ENCODE measurements at regions not wholly inside any gene's neighbourhood (a gene's known extent, or its start where the extent isn't known, plus 50 kb on each side); places are given as distances from the start of the nearest gene placed in this dataset.

- no peak for DNase-seq (ENCODE audit: low spot score)
Observed at GRCh38 chr3:6512172-6512800, 348.6 kb upstream of the GRM7 start.

GRCh38 chr3:6516143-6516542 is 344.8 kb upstream of the GRM7 start:
- no peak for DNase-seq (ENCODE audit: low spot score)

- DNase-seq (ENCODE audit: low spot score) = no peak
Observed at GRCh38 chr3:6516694-6517093, 344.2 kb upstream of the GRM7 start.

- no peak for DNase-seq (ENCODE audit: low spot score)
Observed at GRCh38 chr3:6518709-6519345, 342.1 kb upstream of the GRM7 start.

GRCh38 chr3:6521369-6522113 is 339.4 kb upstream of the GRM7 start:
- DNase-seq (ENCODE audit: low spot score) = no peak

GRCh38 chr3:6522191-6522590 is 338.7 kb upstream of the GRM7 start:
- no peak for DNase-seq (ENCODE audit: low spot score)

GRCh38 chr3:6523043-6523442 is 337.9 kb upstream of the GRM7 start:
- DNase-seq (ENCODE audit: low spot score) = no peak

- DNase-seq (ENCODE audit: low spot score) = no peak
Observed at GRCh38 chr3:6524479-6524878, 336.4 kb upstream of the GRM7 start.

- no peak for DNase-seq (ENCODE audit: low spot score)
Observed at GRCh38 chr3:6526321-6526720, 334.6 kb upstream of the GRM7 start.

- DNase-seq (ENCODE audit: low spot score) = no peak
Observed at GRCh38 chr3:6526861-6527260, 334.1 kb upstream of the GRM7 start.

- DNase-seq (ENCODE audit: low spot score) = no peak
Observed at GRCh38 chr3:6528951-6529350, 332.0 kb upstream of the GRM7 start.

GRCh38 chr3:6531153-6531552 is 329.8 kb upstream of the GRM7 start:
- no peak for DNase-seq (ENCODE audit: low spot score)

GRCh38 chr3:6532101-6532500 is 328.8 kb upstream of the GRM7 start:
- no peak for DNase-seq (ENCODE audit: low spot score)

GRCh38 chr3:6540981-6541380 is 319.9 kb upstream of the GRM7 start:
- no peak for DNase-seq (ENCODE audit: low spot score)

- DNase-seq (ENCODE audit: low spot score) = peak; percentile 22
Observed at GRCh38 chr3:6542795-6543194, 318.1 kb upstream of the GRM7 start.

- DNase-seq (ENCODE audit: low spot score) = no peak
Observed at GRCh38 chr3:6549296-6549695, 311.6 kb upstream of the GRM7 start.

- no peak for DNase-seq (ENCODE audit: low spot score)
Observed at GRCh38 chr3:6551165-6551564, 309.8 kb upstream of the GRM7 start.

- no peak for DNase-seq (ENCODE audit: low spot score)
Observed at GRCh38 chr3:6560259-6560658, 300.7 kb upstream of the GRM7 start.

GRCh38 chr3:6567241-6567640 is 293.7 kb upstream of the GRM7 start:
- no peak for DNase-seq (ENCODE audit: low spot score)

- DNase-seq (ENCODE audit: low spot score) = no peak
Observed at GRCh38 chr3:6568999-6569493, 291.9 kb upstream of the GRM7 start.

- peak; percentile 54 for DNase-seq (ENCODE audit: low spot score)
Observed at GRCh38 chr3:6571448-6571847, 289.5 kb upstream of the GRM7 start.

GRCh38 chr3:6577584-6577983 is 283.3 kb upstream of the GRM7 start:
- no peak for DNase-seq (ENCODE audit: low spot score)

- no peak for DNase-seq (ENCODE audit: low spot score)
Observed at GRCh38 chr3:6578526-6578925, 282.4 kb upstream of the GRM7 start.
